Breast epithelium (tissue), 4 donors: ENCODE measurements at regions not wholly inside any gene's neighbourhood (a gene's known extent, or its start where the extent isn't known, plus 50 kb on each side); places are given as distances from the start of the nearest gene placed in this dataset.

ENCODE experiments used
- DNase-seq, 2 donors: peaks; one replicate each; pipeline ENCODE4 v3.0.0-alpha.2; 2019; ENCODE audit warnings: low spot score in 2 of 2
- H3K27ac ChIP-seq, 2 donors: fragments of 200-600 bp; sonication (generic) in 1 of 2; one replicate each; pipeline ENCODE4 v1.5.1; 2016 to 2019; ENCODE audit warnings: mild to moderate bottlenecking in 1 of 2
- H3K27me3 ChIP-seq, 2 donors: fragments of 200-600 bp; sonication (generic) in 1 of 2; one replicate each; pipeline versions ENCODE4 v1.5.1 to v1.6.0; 2017 to 2019; ENCODE audit warnings: control low read depth in 1 of 2, mild to moderate bottlenecking in 1 of 2
- H3K36me3 ChIP-seq: fragments of 200-600 bp; one replicate; pipeline ENCODE4 v1.5.1; 2019
- H3K4me1 ChIP-seq, 2 donors: fragments of 200-600 bp; sonication (generic); one replicate each; pipeline ENCODE4 v1.5.1; 2016 to 2019; ENCODE audit warnings: control low read depth in 1 of 2
- H3K4me3 ChIP-seq, 3 donors: fragments of 200-600 bp; sonication (generic); 1 replicate in 2 of 3; 2 replicates in 1 of 3; pipeline ENCODE4 v1.5.1; 2016 to 2019; ENCODE audit warnings: mild to moderate bottlenecking in 3 of 3, moderate library complexity in 2 of 3
- H3K9me3 ChIP-seq, 2 donors: fragments of 200-600 bp; sonication (generic) in 1 of 2; one replicate each; pipeline ENCODE4 v1.5.1; 2016 to 2019; ENCODE audit warnings: control low read depth in 1 of 2
- POLR2A ChIP-seq: fragments of 450-650 bp; IDR thresholded peaks from one replicate; pipeline ENCODE4 v1.6.1; 2016; ENCODE audit warnings: antibody characterized with exemption, mild to moderate bottlenecking, moderate library complexity
- POLR2AphosphoS5 ChIP-seq, 3 donors: sonication (generic); formaldehyde crosslinking; IDR thresholded peaks; one replicate each; pipeline ENCODE4 v1.6.1; 2017; ENCODE audit warnings: antibody characterized with exemption in 3 of 3
- intact Hi-C: fragments of 100-400 bp; cut with DNase I; formaldehyde crosslinking; loops from one replicate; pipeline ENCODE4 v1.15.1; 2023; ENCODE audit warnings: low total_unique reads
- TF ChIP-seq, protein P1 (sequence below), 3 donors: fragments of 450-650 bp; IDR thresholded peaks; one replicate each; pipeline ENCODE4 v1.5.1; 2016 to 2017; ENCODE audit warnings: antibody characterized with exemption in 3 of 3, mild to moderate bottlenecking in 3 of 3, moderate library complexity in 3 of 3

GRCh38 chr1:93753791-93754763 lies 72.4 kb upstream of the BCAR3 start:
- Histone ChIP-seq H3K9me3 (no peaks in the 10 kb centered on the region), H3K27me3 (no peaks in the 10 kb centered on the region), H3K4me1 (peaks cover 0 to 4% of the 10 kb centered on the region in 2 donors), H3K36me3 (no peaks in the 10 kb centered on the region), H3K27ac (peak overlapping the region; percentile 6 to 56), H3K4me3 (no peak overlapping the region)
- TF ChIP-seq POLR2A (no peak), POLR2AphosphoS5 (IDR thresholded peaks at IDR 0.05) (no peak)
- TF ChIP-seq, protein P1, sequence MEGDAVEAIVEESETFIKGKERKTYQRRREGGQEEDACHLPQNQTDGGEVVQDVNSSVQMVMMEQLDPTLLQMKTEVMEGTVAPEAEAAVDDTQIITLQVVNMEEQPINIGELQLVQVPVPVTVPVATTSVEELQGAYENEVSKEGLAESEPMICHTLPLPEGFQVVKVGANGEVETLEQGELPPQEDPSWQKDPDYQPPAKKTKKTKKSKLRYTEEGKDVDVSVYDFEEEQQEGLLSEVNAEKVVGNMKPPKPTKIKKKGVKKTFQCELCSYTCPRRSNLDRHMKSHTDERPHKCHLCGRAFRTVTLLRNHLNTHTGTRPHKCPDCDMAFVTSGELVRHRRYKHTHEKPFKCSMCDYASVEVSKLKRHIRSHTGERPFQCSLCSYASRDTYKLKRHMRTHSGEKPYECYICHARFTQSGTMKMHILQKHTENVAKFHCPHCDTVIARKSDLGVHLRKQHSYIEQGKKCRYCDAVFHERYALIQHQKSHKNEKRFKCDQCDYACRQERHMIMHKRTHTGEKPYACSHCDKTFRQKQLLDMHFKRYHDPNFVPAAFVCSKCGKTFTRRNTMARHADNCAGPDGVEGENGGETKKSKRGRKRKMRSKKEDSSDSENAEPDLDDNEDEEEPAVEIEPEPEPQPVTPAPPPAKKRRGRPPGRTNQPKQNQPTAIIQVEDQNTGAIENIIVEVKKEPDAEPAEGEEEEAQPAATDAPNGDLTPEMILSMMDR (IDR thresholded peaks at IDR 0.05), result no peak
- intact Hi-C loops, result no loop called here
- DNase-seq, result peak in 1 of 2 donors; percentile 52

GRCh38 chr1:93751377-93752250 lies 70.0 kb upstream of the BCAR3 start:
- DNase-seq, result peak in 1 of 2 donors; percentile 69
- Histone ChIP-seq H3K27ac (peak overlapping the region; percentile 33 to 50), H3K4me3 (no peak overlapping the region), H3K36me3 (no peaks in the 10 kb centered on the region), H3K4me1 (peaks cover 0 to 4% of the 10 kb centered on the region in 2 donors), H3K27me3 (no peaks in the 10 kb centered on the region), H3K9me3 (no peaks in the 10 kb centered on the region)
- TF ChIP-seq POLR2AphosphoS5 (IDR thresholded peaks at IDR 0.05) (no peak), POLR2A (no peak)
- TF ChIP-seq, protein P1 (IDR thresholded peaks at IDR 0.05), result no peak
- intact Hi-C loops, result no loop called here

DNA sequence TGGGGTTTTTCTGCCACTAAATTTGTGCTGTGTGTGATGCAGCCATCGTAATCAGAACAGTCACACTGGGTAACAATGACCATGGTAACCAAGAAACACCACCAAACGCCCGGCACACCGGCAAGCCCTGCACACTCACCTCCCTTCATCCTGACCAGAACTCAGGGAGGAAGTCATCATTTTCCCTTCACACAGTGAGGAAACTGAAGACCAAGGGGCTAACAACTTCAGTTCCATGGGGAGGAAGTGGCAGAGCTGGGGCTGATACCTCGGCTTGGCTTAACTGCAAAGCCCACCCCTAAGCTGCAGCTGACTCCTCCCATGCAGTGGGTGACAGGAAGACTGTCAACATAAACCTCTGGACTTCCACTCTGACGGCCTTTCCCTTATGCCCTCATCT lies 69.3 kb upstream of the BCAR3 start:
- H3K9me3 ChIP-seq, result no peaks in the 10 kb centered on the region
- H3K4me3 ChIP-seq, result no peak overlapping the region
- no peak for DNase-seq
- intact Hi-C loops, result no loop called here
- peak overlapping the region; percentile 33 to 50 for H3K27ac ChIP-seq
- H3K36me3 ChIP-seq, result no peaks in the 10 kb centered on the region
- no peak for TF ChIP-seq POLR2A
- H3K27me3 ChIP-seq, result no peaks in the 10 kb centered on the region
- H3K4me1 ChIP-seq, result peaks cover 0 to 4% of the 10 kb centered on the region in 2 donors

- H3K9me3 ChIP-seq, result no peaks in the 10 kb centered on the region
- intact Hi-C loops, result no loop called here
- TF ChIP-seq, protein P1 (IDR thresholded peaks at IDR 0.05), result no peak
- no peak for TF ChIP-seq POLR2AphosphoS5 (IDR thresholded peaks at IDR 0.05)
- H3K4me1 ChIP-seq, result peaks cover 0 to 4% of the 10 kb centered on the region in 2 donors
- no peaks in the 10 kb centered on the region for H3K36me3 ChIP-seq
- H3K27me3 ChIP-seq, result no peaks in the 10 kb centered on the region
- no peak for DNase-seq
- no peak overlapping the region for H3K27ac ChIP-seq
- no peak overlapping the region for H3K4me3 ChIP-seq
Measured at GRCh38 chr1:93749894-93750301, 68.3 kb upstream of the BCAR3 start.

GRCh38 chr1:93749487-93749886 lies 67.8 kb upstream of the BCAR3 start:
- H3K9me3 ChIP-seq, result no peaks in the 10 kb centered on the region
- H3K27ac ChIP-seq, result no peak overlapping the region
- no peaks in the 10 kb centered on the region for H3K36me3 ChIP-seq
- no peaks in the 10 kb centered on the region for H3K27me3 ChIP-seq
- H3K4me3 ChIP-seq, result no peak overlapping the region
- peaks cover 0 to 4% of the 10 kb centered on the region in 2 donors for H3K4me1 ChIP-seq
- no peak for DNase-seq
- intact Hi-C loops, result no loop called here
- TF ChIP-seq POLR2AphosphoS5 (IDR thresholded peaks at IDR 0.05) (no peak), POLR2A (no peak)
- TF ChIP-seq, protein P1 (IDR thresholded peaks at IDR 0.05), result no peak
